GM23338 (cell line): ENCODE measurements at regions not wholly inside any gene's neighbourhood (a gene's known extent, or its start where the extent isn't known, plus 50 kb on each side); places are given as distances from the start of the nearest gene placed in this dataset.
A peak's percentile ranks its signal among the peaks of the same experiment; 100 is the strongest.

Experiments used
- ATAC-seq: fragments of 200-7000 bp; cut with Tn5 transposase; 3 replicates; pipeline ENCODE4 v1.9.1; 2020
- DNase-seq: peaks from one replicate; pipeline ENCODE4 v3.0.0-alpha.2; 2015; ENCODE audit warnings: low spot score
- H2AFZ ChIP-seq: fragments of 200-600 bp; sonication (generic); 2 replicates; pipeline ENCODE4 v1.8.0; 2016; ENCODE audit warnings: antibody characterized with exemption, mild to moderate bottlenecking, moderate library complexity
- H3F3A ChIP-seq: fragments of 200-600 bp; sonication (generic); replicated peaks from 2 replicates; pipeline ENCODE4 v1.8.0; 2017; ENCODE audit warnings: antibody characterized with exemption, mixed run types, low read depth
- H3K27ac ChIP-seq: fragments of 200-600 bp; sonication (generic); 2 replicates; pipeline ENCODE4 v1.6.1; 2016; ENCODE audit warnings: low read depth
- H3K27me3 ChIP-seq: fragments of 200-600 bp; sonication (generic); 2 replicates; pipeline ENCODE4 v1.8.0; 2016; ENCODE audit warnings: mild to moderate bottlenecking, mixed run types, moderate library complexity; ENCODE audit not compliant: insufficient read depth
- H3K36me3 ChIP-seq: fragments of 200-600 bp; sonication (generic); 2 replicates; pipeline ENCODE4 v1.8.0; 2016; ENCODE audit warnings: mild to moderate bottlenecking; ENCODE audit not compliant: insufficient read depth
- H3K4me1 ChIP-seq: fragments of 200-600 bp; sonication (generic); 2 replicates; pipeline ENCODE4 v1.8.0; 2016; ENCODE audit warnings: mild to moderate bottlenecking, moderate library complexity; ENCODE audit not compliant: insufficient read depth
- H3K4me2 ChIP-seq: fragments of 200-600 bp; sonication (generic); 2 replicates; pipeline ENCODE4 v1.7.1; 2017; ENCODE audit warnings: mixed run types
- H3K4me3 ChIP-seq: fragments of 200-600 bp; sonication (generic); 2 replicates; pipeline ENCODE4 v1.6.1; 2016; ENCODE audit warnings: mixed run types
- H3K79me2 ChIP-seq: fragments of 200-600 bp; sonication (generic); replicated peaks from 2 replicates; pipeline ENCODE4 v1.8.0; 2017; ENCODE audit warnings: mild to moderate bottlenecking; ENCODE audit not compliant: insufficient read depth
- H3K9me2 ChIP-seq: fragments of 200-600 bp; sonication (generic); 2 replicates; pipeline ENCODE4 v1.8.0; 2017; ENCODE audit not compliant: insufficient read depth
- H4K20me1 ChIP-seq: fragments of 200-600 bp; sonication (generic); replicated peaks from 2 replicates; pipeline ENCODE4 v1.8.0; 2017; ENCODE audit warnings: mild to moderate bottlenecking; ENCODE audit not compliant: insufficient read depth
- H3K27ac Mint-ChIP-seq: 2 replicates; pipeline ENCODE4 v1.8.0; 2020; ENCODE audit warnings: inconsistent platforms, mild to moderate bottlenecking, moderate library complexity, mixed read lengths
- H3K27me3 Mint-ChIP-seq: 3 replicates; pipeline ENCODE4 v1.8.0; 2022; ENCODE audit warnings: low read depth, mild to moderate bottlenecking, moderate library complexity, mixed read lengths, inconsistent platforms; ENCODE audit not compliant: insufficient read depth, poor library complexity
- H3K36me3 Mint-ChIP-seq: 3 replicates; pipeline ENCODE4 v1.8.0; 2021; ENCODE audit warnings: low read depth, mild to moderate bottlenecking, inconsistent platforms, moderate library complexity, mixed read lengths
- H3K4me1 Mint-ChIP-seq: 3 replicates; pipeline ENCODE4 v1.8.0; 2020; ENCODE audit warnings: mild to moderate bottlenecking, inconsistent platforms, mixed read lengths
- H3K4me3 Mint-ChIP-seq: 3 replicates; pipeline ENCODE4 v1.8.0; 2021; ENCODE audit warnings: moderate library complexity, mild to moderate bottlenecking, inconsistent platforms, mixed read lengths
- H3K9me3 Mint-ChIP-seq: 3 replicates; pipeline ENCODE4 v1.8.0; 2020; ENCODE audit warnings: moderate library complexity, mild to moderate bottlenecking, inconsistent platforms, mixed read lengths
- CREB1 ChIP-seq: fragments of 250-450 bp; sonication (Bioruptor Pico); IDR thresholded peaks from 2 replicates; pipeline ENCODE4 v1.5.0; 2020; ENCODE audit warnings: low read depth, mild to moderate bottlenecking, moderate library complexity
- EZH2phosphoT487 ChIP-seq: fragments of 200-600 bp; sonication (generic); IDR thresholded peaks from one replicate; pipeline ENCODE4 v1.8.1; 2018; ENCODE audit warnings: antibody characterized with exemption; ENCODE audit not compliant: unreplicated experiment
- JUNB ChIP-seq: IDR thresholded peaks from one replicate; pipeline ENCODE4 v1.6.1; 2016; ENCODE audit warnings: antibody characterized with exemption; ENCODE audit not compliant: unreplicated experiment
- NANOG ChIP-seq: IDR thresholded peaks from 2 replicates; pipeline ENCODE4 v1.6.1; 2016; ENCODE audit warnings: antibody characterized with exemption, borderline replicate concordance
- POLR2AphosphoS5 ChIP-seq: IDR thresholded peaks from 2 replicates; pipeline ENCODE4 v1.6.1; 2016; ENCODE audit warnings: antibody characterized with exemption, low read depth
- STAT1 ChIP-seq: IDR thresholded peaks from one replicate; pipeline ENCODE4 v1.6.1; 2016; ENCODE audit warnings: antibody characterized with exemption; ENCODE audit not compliant: unreplicated experiment
- ZNF331 ChIP-seq: fragments of 250-450 bp; sonication (Bioruptor Pico); IDR thresholded peaks from 2 replicates; pipeline ENCODE4 v1.5.0; 2020; ENCODE audit warnings: low read depth, mild to moderate bottlenecking, moderate library complexity
- ZNF462 ChIP-seq: fragments of 250-450 bp; sonication (Bioruptor Pico); IDR thresholded peaks from 2 replicates; pipeline ENCODE4 v1.5.0; 2020; ENCODE audit warnings: mild to moderate bottlenecking, moderate library complexity
- TF ChIP-seq, protein P1 (sequence below): IDR thresholded peaks from one replicate; pipeline ENCODE4 v1.6.1; 2018; ENCODE audit warnings: antibody characterized with exemption; ENCODE audit not compliant: unreplicated experiment
- TF ChIP-seq, protein P2 (sequence below): IDR thresholded peaks from 2 replicates; pipeline ENCODE4 v1.6.1; 2016; ENCODE audit warnings: antibody characterized with exemption

GRCh38 chr13:33640832-33641231, 177.1 kb upstream of the RFC3 start:
- peaks cover 8% of the 10 kb centered on the region for H3K9me2 ChIP-seq
- Mint-ChIP-seq H3K4me3 (no peak overlapping the region), H3K27me3 (peaks cover 4% of the 10 kb centered on the region), H3K27ac (no peak overlapping the region), H3K36me3 (no peaks in the 10 kb centered on the region), H3K9me3 (no peaks in the 10 kb centered on the region), H3K4me1 (peaks cover 53% of the 10 kb centered on the region)
- H3F3A ChIP-seq, result 0 out of 2 replicates have a peak, but pooled peaks cover 3% of the 10 kb centered on the region
- no peak for TF ChIP-seq NANOG
- no peak for TF ChIP-seq STAT1
- no peak for TF ChIP-seq ZNF462 (CRISPR knock-in tag)
- H3K4me1 ChIP-seq, result peaks cover 56% of the 10 kb centered on the region
- no peaks in the 10 kb centered on the region for H3K36me3 ChIP-seq
- no peak overlapping the region for H3K27ac ChIP-seq
- no peaks in the 10 kb centered on the region for H3K27me3 ChIP-seq
- H2AFZ ChIP-seq, result no peak overlapping the region
- DNase-seq, result no peak
- H4K20me1 ChIP-seq, result no peaks in the 10 kb centered on the region
- ATAC-seq, result no peak
- H3K79me2 ChIP-seq, result no peaks in the 10 kb centered on the region
- H3K4me3 ChIP-seq, result no peak overlapping the region
- peak overlapping the region; percentile 24; the same call in 1 of the 2 replicates for H3K4me2 ChIP-seq

DNA sequence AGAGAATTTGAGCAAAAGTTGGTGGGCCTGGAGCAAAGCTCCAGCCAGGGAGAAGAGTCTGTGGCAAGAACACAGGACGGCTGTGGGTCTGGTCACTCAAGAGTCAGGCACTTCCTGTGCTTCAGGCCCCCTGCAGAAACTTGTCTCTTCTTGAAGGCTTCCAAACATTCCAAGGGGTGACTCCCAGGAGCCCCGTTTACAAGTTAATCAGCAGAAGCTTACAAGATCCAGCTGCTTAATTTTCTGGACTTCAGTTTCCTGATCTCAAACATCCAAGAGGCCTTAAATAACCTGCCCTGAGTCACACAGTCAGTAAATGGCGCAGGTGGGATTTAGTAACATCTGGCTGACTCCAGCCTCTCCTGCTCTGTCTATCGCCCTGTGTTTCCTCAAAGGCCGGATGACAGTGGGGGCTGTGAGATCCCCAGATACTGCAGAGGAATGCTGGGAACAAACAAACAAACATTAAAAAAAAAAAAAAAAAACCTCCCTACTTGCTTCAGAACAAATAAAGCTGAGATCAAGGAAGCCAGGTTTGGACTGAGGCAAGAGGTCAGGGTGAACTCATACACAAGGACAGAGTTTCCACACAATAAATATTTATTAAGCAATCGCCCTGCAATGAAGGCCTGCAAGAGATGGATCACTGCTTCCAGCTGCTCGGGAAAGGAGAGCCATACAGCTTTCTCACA, 175.4 kb upstream of the RFC3 start:
- no peak overlapping the region for H3K4me3 ChIP-seq
- Mint-ChIP-seq H3K27ac (no peak overlapping the region), H3K4me1 (peaks cover 39% of the 10 kb centered on the region), H3K36me3 (no peaks in the 10 kb centered on the region), H3K9me3 (no peaks in the 10 kb centered on the region), H3K27me3 (peaks cover 4% of the 10 kb centered on the region), H3K4me3 (no peak overlapping the region)
- H3F3A ChIP-seq, result 0 out of 2 replicates have a peak, but pooled peaks cover 3% of the 10 kb centered on the region
- no peaks in the 10 kb centered on the region for H4K20me1 ChIP-seq
- ATAC-seq (0 out of 3 replicates have a peak, but pooled peaks have one; percentile 24), DNase-seq (no peak)
- peak overlapping the region; percentile 25 for H3K4me2 ChIP-seq
- H2AFZ ChIP-seq, result peak overlapping the region; percentile 29; the same call in 1 of the 2 replicates
- peaks cover 42% of the 10 kb centered on the region for H3K4me1 ChIP-seq
- H3K27me3 ChIP-seq, result no peaks in the 10 kb centered on the region
- H3K36me3 ChIP-seq, result no peaks in the 10 kb centered on the region
- H3K79me2 ChIP-seq, result no peaks in the 10 kb centered on the region
- H3K9me2 ChIP-seq, result peaks cover 8% of the 10 kb centered on the region; the same call in 1 of the 2 replicates
- H3K27ac ChIP-seq, result no peak overlapping the region
- no peak for TF ChIP-seq CREB1
- TF ChIP-seq POLR2AphosphoS5, result no peak
- TF ChIP-seq JUNB, result no peak
- TF ChIP-seq, protein P1, sequence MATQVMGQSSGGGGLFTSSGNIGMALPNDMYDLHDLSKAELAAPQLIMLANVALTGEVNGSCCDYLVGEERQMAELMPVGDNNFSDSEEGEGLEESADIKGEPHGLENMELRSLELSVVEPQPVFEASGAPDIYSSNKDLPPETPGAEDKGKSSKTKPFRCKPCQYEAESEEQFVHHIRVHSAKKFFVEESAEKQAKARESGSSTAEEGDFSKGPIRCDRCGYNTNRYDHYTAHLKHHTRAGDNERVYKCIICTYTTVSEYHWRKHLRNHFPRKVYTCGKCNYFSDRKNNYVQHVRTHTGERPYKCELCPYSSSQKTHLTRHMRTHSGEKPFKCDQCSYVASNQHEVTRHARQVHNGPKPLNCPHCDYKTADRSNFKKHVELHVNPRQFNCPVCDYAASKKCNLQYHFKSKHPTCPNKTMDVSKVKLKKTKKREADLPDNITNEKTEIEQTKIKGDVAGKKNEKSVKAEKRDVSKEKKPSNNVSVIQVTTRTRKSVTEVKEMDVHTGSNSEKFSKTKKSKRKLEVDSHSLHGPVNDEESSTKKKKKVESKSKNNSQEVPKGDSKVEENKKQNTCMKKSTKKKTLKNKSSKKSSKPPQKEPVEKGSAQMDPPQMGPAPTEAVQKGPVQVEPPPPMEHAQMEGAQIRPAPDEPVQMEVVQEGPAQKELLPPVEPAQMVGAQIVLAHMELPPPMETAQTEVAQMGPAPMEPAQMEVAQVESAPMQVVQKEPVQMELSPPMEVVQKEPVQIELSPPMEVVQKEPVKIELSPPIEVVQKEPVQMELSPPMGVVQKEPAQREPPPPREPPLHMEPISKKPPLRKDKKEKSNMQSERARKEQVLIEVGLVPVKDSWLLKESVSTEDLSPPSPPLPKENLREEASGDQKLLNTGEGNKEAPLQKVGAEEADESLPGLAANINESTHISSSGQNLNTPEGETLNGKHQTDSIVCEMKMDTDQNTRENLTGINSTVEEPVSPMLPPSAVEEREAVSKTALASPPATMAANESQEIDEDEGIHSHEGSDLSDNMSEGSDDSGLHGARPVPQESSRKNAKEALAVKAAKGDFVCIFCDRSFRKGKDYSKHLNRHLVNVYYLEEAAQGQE, result no peak
- TF ChIP-seq NANOG, result no peak
- TF ChIP-seq, protein P2, sequence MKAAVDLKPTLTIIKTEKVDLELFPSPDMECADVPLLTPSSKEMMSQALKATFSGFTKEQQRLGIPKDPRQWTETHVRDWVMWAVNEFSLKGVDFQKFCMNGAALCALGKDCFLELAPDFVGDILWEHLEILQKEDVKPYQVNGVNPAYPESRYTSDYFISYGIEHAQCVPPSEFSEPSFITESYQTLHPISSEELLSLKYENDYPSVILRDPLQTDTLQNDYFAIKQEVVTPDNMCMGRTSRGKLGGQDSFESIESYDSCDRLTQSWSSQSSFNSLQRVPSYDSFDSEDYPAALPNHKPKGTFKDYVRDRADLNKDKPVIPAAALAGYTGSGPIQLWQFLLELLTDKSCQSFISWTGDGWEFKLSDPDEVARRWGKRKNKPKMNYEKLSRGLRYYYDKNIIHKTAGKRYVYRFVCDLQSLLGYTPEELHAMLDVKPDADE, result no peak
- no peak for TF ChIP-seq STAT1
- TF ChIP-seq ZNF331, result no peak
- TF ChIP-seq EZH2phosphoT487, result no peak
